ENCODE measurements at regions not wholly inside any gene's neighbourhood (a gene's known extent, or its start where the extent isn't known, plus 50 kb on each side); places are given as distances from the start of the nearest gene placed in this dataset.

- TF ChIP-seq CTCF (IDR thresholded peaks at IDR 0.05): no peak
- no peak for TF ChIP-seq POLR2A (IDR thresholded peaks at IDR 0.05)
Observed at GRCh38 chr3:34277110-34277509, 478.7 kb downstream of the PDCD6IP start.
